NCI-H446 (cell line): ENCODE measurements at regions not wholly inside any gene's neighbourhood (a gene's known extent, or its start where the extent isn't known, plus 50 kb on each side); places are given as distances from the start of the nearest gene placed in this dataset.
A peak's percentile ranks its signal among the peaks of the same experiment; 100 is the strongest.

ENCODE experiments used
- DNase-seq, 2 experiments: peaks; one replicate each; lab custom pipeline; 2025; lab: John Stamatoyannopoulos, UW

DNA sequence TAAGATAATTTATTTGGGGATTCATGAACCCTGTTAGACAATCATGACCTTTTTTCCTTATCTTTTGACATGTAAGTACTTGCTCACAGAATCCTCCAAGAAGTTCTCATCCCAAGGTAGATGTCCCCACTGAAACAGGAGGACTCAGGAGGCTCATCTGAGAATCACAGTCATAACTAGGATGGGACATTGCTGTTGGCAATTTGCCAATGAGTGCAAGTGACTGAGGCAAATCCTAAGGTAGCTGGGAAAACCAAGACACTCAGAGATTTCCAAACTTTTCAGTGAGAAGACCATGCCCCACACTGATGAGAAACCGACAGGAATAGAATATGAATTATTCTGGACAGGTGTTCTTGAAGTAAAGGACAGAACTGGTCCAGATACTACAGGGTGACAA, 735.0 kb downstream of the TMEM182 start:
- DNase-seq, result no peak

- DNase-seq, result no peak
These were observed 745.0 kb downstream of the TMEM182 start for GRCh38 chr2:103506812-103507211.

- DNase-seq, result no peak
These were observed 750.6 kb downstream of the TMEM182 start for GRCh38 chr2:103512442-103512841.

GRCh38 chr2:103520547-103520946, 758.7 kb downstream of the TMEM182 start:
- DNase-seq, result no peak

DNA sequence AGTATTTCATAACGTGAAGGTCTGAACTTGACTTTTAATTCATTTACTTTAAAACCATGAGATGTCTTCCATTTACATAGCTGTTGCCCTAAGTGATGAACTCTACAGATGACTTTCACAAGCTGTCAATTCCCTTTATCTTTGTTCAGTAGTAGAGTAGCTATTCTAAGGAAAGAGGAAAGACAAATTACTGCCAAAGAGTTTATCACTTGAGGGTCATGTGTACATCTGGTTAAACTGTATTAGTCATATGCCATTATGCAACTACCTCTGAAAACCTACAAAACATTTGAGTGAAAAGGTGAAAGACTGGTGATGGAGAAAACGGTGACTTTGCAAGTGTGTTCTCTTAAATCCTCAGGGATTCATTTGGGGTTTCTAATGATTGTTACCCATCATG, 763.9 kb downstream of the TMEM182 start:
- no peak for DNase-seq

- DNase-seq, result no peak
These were observed 764.9 kb downstream of the TMEM182 start for GRCh38 chr2:103526757-103527156.

DNA sequence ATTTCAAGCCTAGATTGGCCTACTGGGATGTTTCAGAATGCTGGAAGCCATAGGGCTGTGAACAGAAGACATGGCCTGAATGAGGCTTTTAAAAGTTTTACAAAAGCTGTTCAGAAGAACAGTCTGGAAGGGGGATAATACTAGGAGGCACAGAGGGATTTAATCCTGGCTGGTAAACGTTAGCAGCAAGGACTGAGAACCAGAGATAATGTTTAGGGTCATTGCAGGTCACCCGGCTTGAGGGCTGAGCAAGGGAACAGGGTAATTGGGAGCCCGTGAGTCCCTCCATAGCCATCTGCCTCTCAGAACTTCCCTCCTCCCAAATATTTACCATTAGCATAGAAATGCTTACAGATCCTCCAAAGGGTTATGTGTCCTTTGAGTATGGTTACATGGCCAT, 765.4 kb downstream of the TMEM182 start:
- DNase-seq, result no peak

DNA sequence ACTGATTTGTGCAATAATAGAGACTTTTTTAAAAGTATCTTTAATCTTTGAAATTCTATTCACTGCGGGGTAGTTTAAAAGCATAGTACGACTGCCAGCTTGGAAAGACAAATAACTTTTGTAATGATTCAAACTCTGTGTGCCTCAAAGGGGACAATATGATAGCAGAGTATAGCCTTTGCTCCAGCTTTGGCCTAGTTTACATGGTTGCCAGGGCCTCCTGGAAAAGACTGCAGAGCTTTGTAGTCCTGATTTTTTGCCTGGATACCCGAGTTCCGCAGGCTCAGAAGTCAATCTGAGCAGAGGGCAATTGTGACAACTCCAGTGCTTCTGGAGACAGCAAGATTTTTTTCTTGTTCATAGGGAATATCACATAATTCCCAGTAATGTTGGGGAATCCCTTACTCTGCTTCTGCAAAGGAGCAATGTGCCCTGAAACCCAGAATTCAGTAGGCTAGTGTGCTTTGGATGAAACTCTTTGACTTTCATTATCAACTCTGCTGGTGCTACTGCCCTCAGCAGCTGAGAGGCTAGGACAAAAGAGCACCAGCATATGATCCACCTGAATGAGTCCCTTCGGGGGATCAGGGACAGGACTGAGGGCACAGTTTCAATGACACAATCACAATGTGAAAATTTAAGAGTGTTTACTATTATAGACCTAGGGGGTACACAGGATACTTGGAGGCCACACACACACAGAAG, 768.1 kb downstream of the TMEM182 start:
- no peak for DNase-seq

DNA sequence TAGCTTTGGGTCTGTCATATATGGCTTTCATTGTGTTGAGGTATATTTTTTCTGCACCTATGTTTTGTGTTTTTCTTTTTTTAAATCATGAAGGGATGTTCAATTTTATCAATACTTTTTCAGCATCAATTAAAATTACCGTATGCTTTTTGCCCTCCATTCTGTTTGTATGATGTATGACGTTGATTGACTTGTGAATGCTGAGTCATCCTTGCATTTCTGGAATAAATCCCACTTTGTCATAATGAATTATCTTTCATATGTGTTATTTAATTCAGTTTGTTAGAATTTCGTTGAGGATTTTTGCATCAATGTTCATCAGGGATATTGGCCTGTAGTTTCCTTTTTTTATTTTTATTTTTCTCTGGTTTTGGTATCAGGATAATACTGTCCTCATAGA, 790.9 kb downstream of the TMEM182 start:
- no peak for DNase-seq

DNA sequence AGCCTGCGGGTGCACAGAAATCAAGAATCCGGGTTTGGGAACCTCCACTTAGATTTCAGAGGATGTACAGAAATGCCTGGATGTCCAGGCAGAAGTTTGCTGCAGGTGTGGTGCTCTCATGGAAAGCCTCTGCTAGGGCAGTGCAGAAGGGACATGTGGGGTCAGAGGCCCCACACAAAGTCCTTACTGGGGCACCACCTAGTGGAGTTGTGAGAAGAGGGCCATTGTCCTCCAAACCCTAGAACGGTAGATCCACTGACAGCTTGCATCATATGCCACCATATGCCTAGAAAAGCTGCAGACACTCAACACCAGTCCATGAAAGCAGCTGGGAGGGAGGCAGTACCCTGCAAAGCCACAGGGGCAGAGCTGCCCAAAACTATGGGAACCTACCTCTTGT, 833.0 kb downstream of the TMEM182 start:
- DNase-seq, result no peak

DNA sequence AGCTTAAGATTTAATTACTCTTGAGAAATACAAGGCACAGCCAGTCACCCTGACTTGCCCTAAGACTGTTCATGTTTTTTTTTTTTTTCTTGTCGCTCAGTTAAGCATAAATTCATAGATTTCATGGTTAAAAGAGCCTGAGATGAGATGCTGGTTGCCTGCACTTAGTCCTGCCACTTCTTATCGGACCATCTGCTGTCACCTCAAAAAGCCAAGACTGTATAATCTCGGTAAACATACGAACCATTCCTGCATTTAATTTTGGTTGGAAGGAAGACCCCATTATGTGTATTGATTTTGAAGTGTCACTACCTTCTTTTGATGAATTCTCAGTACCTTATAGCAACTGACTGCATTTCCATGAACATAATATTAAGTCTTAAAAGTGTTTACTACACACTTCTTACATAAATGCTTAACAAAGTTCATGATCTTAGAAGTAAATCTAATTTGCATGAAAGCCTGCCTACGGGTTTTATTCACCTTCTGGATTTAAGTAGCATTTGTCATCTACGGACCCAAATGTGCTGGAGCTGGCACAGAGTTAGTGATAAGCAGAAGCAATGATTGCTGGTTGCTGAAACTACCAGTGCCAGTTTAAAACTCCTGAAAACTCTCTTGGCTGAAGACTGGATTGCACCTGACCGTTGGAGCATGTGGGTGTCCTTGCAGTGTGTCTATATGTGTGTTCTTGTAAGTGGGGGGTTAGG, 843.4 kb downstream of the TMEM182 start:
- DNase-seq, result peak; percentile 1 to 45

GRCh38 chr2:103615611-103616105, 853.8 kb downstream of the TMEM182 start:
- DNase-seq, result no peak

DNA sequence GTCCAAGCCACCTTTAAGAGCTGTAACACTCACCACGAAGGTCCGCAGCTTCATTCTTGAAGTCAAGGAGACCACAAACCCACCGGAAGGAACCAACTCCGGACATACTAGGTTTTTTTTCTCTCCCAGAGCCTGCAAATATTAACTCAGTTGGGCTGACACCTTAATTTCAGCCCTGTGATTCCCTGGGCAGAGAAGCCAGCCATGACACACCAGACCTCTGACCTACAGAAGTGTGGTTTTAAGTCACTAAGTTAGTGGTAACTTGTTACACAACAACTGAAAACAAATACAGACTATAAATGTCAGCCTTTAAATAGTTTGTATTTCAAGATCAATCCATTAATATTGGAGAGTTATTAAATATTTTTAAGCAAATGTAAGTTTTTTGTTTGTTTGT, 855.1 kb downstream of the TMEM182 start:
- no peak for DNase-seq

- DNase-seq, result no peak
These were observed 856.3 kb downstream of the TMEM182 start for GRCh38 chr2:103618112-103618511.

GRCh38 chr2:103627301-103627700, 865.5 kb downstream of the TMEM182 start:
- no peak for DNase-seq

- DNase-seq, result no peak
These were observed 877.1 kb downstream of the TMEM182 start for GRCh38 chr2:103638978-103639377.

DNA sequence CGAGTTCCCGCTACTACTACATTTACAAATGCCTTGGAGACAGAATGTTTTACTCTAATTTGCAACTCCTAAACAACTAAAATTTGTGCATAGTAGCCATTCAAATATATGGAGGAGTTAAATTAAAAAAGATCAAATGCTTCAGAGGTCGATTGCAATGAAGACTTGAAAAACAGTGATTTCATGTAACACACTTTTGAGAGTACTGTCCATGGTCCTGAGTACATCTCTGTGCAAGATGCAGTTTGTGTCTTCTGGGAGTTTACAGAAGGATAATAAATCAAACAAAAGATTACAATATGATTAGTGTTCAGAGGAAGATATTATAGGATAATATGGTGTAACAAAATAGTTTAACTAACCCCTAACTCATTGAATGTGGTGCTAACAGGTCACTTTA, 894.7 kb downstream of the TMEM182 start:
- DNase-seq, result no peak

DNA sequence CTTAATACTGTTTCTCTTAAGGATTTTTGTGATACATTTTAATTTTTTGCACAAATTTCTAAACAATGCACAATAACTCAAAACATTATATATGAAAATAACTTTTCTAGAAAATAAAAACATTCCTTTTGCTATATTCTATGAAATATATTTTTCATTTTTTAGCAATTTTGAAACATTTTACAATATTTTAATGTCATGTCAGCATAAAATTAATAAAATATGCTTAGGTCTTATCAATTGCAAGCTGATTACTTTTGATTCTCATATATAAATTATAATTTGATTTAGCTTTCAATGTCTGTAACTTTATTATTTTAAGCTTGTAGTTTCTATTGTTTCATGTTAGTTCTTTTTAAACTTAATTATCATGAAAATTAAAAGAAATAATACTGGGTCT, 898.7 kb downstream of the TMEM182 start:
- DNase-seq, result no peak

DNA sequence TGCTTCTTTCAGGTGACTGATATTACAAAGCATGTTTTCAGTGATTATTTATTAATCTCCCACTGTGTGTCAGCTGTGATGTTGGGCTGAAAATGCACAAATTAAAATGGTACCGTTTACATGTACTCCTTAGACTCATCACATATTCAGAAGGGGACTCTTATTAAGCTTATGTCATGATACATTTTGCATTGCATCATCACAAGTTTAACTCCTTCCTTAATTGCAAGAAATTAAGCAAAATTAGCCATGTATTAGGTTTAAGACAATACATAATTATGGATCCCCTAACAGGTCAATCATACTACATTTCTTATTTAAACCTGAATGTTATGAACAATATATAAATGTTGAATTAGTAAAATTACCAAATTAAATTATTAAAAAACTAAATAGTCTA, 899.1 kb downstream of the TMEM182 start:
- no peak for DNase-seq

DNA sequence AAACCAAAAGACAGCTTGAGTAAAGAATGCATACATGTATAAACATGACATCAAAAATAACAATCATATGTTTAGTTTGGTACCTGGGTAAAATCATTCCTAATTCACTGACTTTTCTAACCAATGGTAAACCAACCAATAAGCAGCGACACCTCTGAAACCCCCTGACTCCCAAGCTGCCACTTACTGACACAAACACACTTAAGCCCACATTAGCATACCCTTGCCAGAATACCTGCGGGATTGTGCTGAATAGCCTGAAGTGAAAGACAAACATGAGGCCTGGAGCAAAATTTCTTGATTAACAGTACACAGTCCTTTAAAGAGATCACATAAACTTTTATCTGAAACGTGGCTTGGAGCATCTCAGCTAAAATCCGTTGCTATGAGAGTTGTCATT, 902.9 kb downstream of the TMEM182 start:
- no peak for DNase-seq

- DNase-seq, result peak in 1 of 2 experiments; percentile 51
These were observed 905.6 kb downstream of the TMEM182 start for GRCh38 chr2:103667335-103667884.

- peak in 1 of 2 experiments; percentile 14 for DNase-seq
These were observed 907.7 kb downstream of the TMEM182 start for GRCh38 chr2:103669531-103669930.
